Stomach (tissue), 4 donors: ENCODE measurements at regions not wholly inside any gene's neighbourhood (a gene's known extent, or its start where the extent isn't known, plus 50 kb on each side); places are given as distances from the start of the nearest gene placed in this dataset.

Source experiments
- POLR2A ChIP-seq, 4 donors: fragments of 450-650 bp; IDR thresholded peaks; one replicate each; pipeline ENCODE4 v1.6.1; 2016; ENCODE audit warnings: antibody characterized with exemption in 4 of 4, control low read depth in 2 of 4, mild to moderate bottlenecking in 1 of 4, moderate library complexity in 1 of 4
- TF ChIP-seq, protein P1 (sequence below), 7 experiments: fragments of 450-650 bp in 4 of 7; fragments of 200-600 bp in 3 of 7; sonication (generic) in 3 of 7; IDR thresholded peaks; one replicate each; pipeline ENCODE4 v1.5.1; 2016 to 2019; ENCODE audit warnings: antibody characterized with exemption in 7 of 7, control low read depth in 2 of 7, mild to moderate bottlenecking in 1 of 7

- no peak for TF ChIP-seq POLR2A (IDR thresholded peaks at IDR 0.05)
- TF ChIP-seq, protein P1, sequence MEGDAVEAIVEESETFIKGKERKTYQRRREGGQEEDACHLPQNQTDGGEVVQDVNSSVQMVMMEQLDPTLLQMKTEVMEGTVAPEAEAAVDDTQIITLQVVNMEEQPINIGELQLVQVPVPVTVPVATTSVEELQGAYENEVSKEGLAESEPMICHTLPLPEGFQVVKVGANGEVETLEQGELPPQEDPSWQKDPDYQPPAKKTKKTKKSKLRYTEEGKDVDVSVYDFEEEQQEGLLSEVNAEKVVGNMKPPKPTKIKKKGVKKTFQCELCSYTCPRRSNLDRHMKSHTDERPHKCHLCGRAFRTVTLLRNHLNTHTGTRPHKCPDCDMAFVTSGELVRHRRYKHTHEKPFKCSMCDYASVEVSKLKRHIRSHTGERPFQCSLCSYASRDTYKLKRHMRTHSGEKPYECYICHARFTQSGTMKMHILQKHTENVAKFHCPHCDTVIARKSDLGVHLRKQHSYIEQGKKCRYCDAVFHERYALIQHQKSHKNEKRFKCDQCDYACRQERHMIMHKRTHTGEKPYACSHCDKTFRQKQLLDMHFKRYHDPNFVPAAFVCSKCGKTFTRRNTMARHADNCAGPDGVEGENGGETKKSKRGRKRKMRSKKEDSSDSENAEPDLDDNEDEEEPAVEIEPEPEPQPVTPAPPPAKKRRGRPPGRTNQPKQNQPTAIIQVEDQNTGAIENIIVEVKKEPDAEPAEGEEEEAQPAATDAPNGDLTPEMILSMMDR (IDR thresholded peaks at IDR 0.05), result no peak
Measured at GRCh38 chr3:72085036-72085435, 300.1 kb upstream of the PROK2 start.
